Mesenchymal stem cell (in vitro differentiated cells and primary cell): ENCODE measurements at regions not wholly inside any gene's neighbourhood (a gene's known extent, or its start where the extent isn't known, plus 50 kb on each side); places are given as distances from the start of the nearest gene placed in this dataset.

Source experiments
- DNase-seq: peaks from one replicate; pipeline ENCODE4 v3.0.0-alpha.2; 2013
- H2AFZ ChIP-seq: one replicate; pipeline ENCODE4 v1.6.1; 2013; ENCODE audit warnings: low read depth, mild to moderate bottlenecking, control low read depth, inconsistent platforms, low read length, moderate library complexity
- H2AK5ac ChIP-seq: 2 replicates; pipeline ENCODE4 v1.6.1; 2013; ENCODE audit warnings: low read length, moderate library complexity, mild to moderate bottlenecking, inconsistent platforms; ENCODE audit not compliant: severe bottlenecking
- H2BK120ac ChIP-seq: one replicate; pipeline ENCODE4 v1.6.1; 2013; ENCODE audit warnings: low read depth, mild to moderate bottlenecking, inconsistent platforms, low read length, moderate library complexity
- H2BK12ac ChIP-seq, 2 experiments: one replicate each; pipeline ENCODE4 v1.6.1; 2013; ENCODE audit warnings: inconsistent platforms in 2 of 2, low read length in 2 of 2, mild to moderate bottlenecking in 2 of 2, moderate library complexity in 2 of 2, control low read depth in 1 of 2
- H2BK15ac ChIP-seq: one replicate; pipeline ENCODE4 v1.6.1; 2013; ENCODE audit warnings: mild to moderate bottlenecking, low read depth, inconsistent platforms; ENCODE audit not compliant: poor library complexity, severe bottlenecking
- H2BK5ac ChIP-seq: 2 replicates; pipeline ENCODE4 v1.6.1; 2013; ENCODE audit warnings: low read depth, mild to moderate bottlenecking, low read length, control low read depth, inconsistent platforms; ENCODE audit not compliant: poor library complexity, severe bottlenecking
- H3K14ac ChIP-seq, 2 experiments: one replicate each; pipeline ENCODE4 v1.6.1; 2013; ENCODE audit warnings: inconsistent platforms in 2 of 2, low read length in 2 of 2, control low read depth in 1 of 2, mild to moderate bottlenecking in 1 of 2, moderate library complexity in 1 of 2
- H3K18ac ChIP-seq, 2 experiments: one replicate each; pipeline ENCODE4 v1.6.1; 2013; ENCODE audit warnings: inconsistent platforms in 2 of 2, low read length in 2 of 2, control low read depth in 1 of 2, low read depth in 1 of 2, mild to moderate bottlenecking in 1 of 2
- H3K23ac ChIP-seq, 2 experiments: one replicate each; pipeline ENCODE4 v1.6.1; 2013; ENCODE audit warnings: inconsistent platforms in 2 of 2, low read length in 2 of 2, mild to moderate bottlenecking in 2 of 2, moderate library complexity in 2 of 2, control low read depth in 1 of 2
- H3K27ac ChIP-seq: 2 replicates; pipeline ENCODE4 v1.5.1; 2013; ENCODE audit warnings: mild to moderate bottlenecking, moderate library complexity, low read length, control low read depth, inconsistent platforms; ENCODE audit not compliant: poor library complexity, severe bottlenecking
- H3K27me3 ChIP-seq, 2 experiments: 2 replicates each; pipeline versions ENCODE4 v1.6.1 to v1.7.0; 2013; ENCODE audit warnings: low read length in 2 of 2, mild to moderate bottlenecking in 2 of 2, moderate library complexity in 2 of 2, control low read depth in 1 of 2, inconsistent platforms in 1 of 2; ENCODE audit not compliant: control insufficient read depth in 1 of 2, insufficient read depth in 1 of 2
- H3K36me3 ChIP-seq, 2 experiments: 2 replicates each; pipeline versions ENCODE4 v1.6.1 to v1.7.0; 2013; ENCODE audit warnings: low read length in 2 of 2, control low read depth in 1 of 2, inconsistent platforms in 1 of 2, low read depth in 1 of 2, mild to moderate bottlenecking in 1 of 2; ENCODE audit not compliant: insufficient read depth in 2 of 2, control insufficient read depth in 1 of 2
- H3K4ac ChIP-seq, 2 experiments: one replicate each; pipeline ENCODE4 v1.6.1; 2013; ENCODE audit warnings: inconsistent platforms in 2 of 2, low read length in 2 of 2, mild to moderate bottlenecking in 2 of 2, moderate library complexity in 2 of 2, control low read depth in 1 of 2, low read depth in 1 of 2
- H3K4me1 ChIP-seq: 2 replicates; pipeline ENCODE4 v1.6.1; 2013; ENCODE audit warnings: low read depth, low read length, control low read depth; ENCODE audit not compliant: control insufficient read depth, insufficient read depth
- H3K4me2 ChIP-seq: 2 replicates; pipeline ENCODE4 v1.6.1; 2013; ENCODE audit warnings: low read length, mild to moderate bottlenecking, inconsistent platforms; ENCODE audit not compliant: poor library complexity, severe bottlenecking
- H3K4me3 ChIP-seq, 2 experiments: 2 replicates each; pipeline versions ENCODE4 v1.5.1 to v1.7.0; 2013; ENCODE audit warnings: low read length in 2 of 2, mild to moderate bottlenecking in 2 of 2, control low read depth in 1 of 2, low read depth in 1 of 2; ENCODE audit not compliant: insufficient read depth in 1 of 2
- H3K79me1 ChIP-seq: replicated peaks from 2 replicates; pipeline ENCODE4 v1.6.1; 2013; ENCODE audit warnings: mild to moderate bottlenecking, control low read depth, low read length, inconsistent platforms; ENCODE audit not compliant: poor library complexity, severe bottlenecking
- H3K9ac ChIP-seq: 2 replicates; pipeline ENCODE4 v1.7.0; 2013; ENCODE audit warnings: mild to moderate bottlenecking, low read length, moderate library complexity
- H3K9me3 ChIP-seq: 2 replicates; pipeline ENCODE4 v1.7.0; 2013; ENCODE audit warnings: mild to moderate bottlenecking, low read length; ENCODE audit not compliant: control insufficient read depth
- H4K8ac ChIP-seq: one replicate; pipeline ENCODE4 v1.6.1; 2013; ENCODE audit warnings: inconsistent platforms, mild to moderate bottlenecking, low read length, moderate library complexity
- H4K91ac ChIP-seq: one replicate; pipeline ENCODE4 v1.6.1; 2013; ENCODE audit warnings: mild to moderate bottlenecking, low read length, inconsistent platforms
- WGBS: methylation state at CpG from one replicate; pipeline ENCODE4 v1.1.7; 2013; ENCODE audit warnings: mixed read lengths; 5-methylcytosine and 5-hydroxymethylcytosine counted together

GRCh38 chr16:65510241-65510640 lies 388.4 kb upstream of the CDH11 start:
- no peak overlapping the region for H3K23ac ChIP-seq
- no peak overlapping the region for H3K14ac ChIP-seq
- no peak overlapping the region for H4K8ac ChIP-seq
- H3K4me2 ChIP-seq = no peak overlapping the region
- H3K36me3 ChIP-seq = no peaks in the 10 kb centered on the region
- peak overlapping the region in 1 of 2 experiments; percentile 23 for H3K18ac ChIP-seq
- H3K27me3 ChIP-seq = no peaks in the 10 kb centered on the region
- no peak overlapping the region for H2BK15ac ChIP-seq
- no peak overlapping the region for H2BK5ac ChIP-seq
- no peaks in the 10 kb centered on the region for H3K79me1 ChIP-seq
- H3K9ac ChIP-seq = no peak overlapping the region
- no peaks in the 10 kb centered on the region for H3K9me3 ChIP-seq
- no peak overlapping the region for H2AFZ ChIP-seq
- H2AK5ac ChIP-seq = no peak overlapping the region
- no peak overlapping the region for H3K4me3 ChIP-seq
- H3K4me1 ChIP-seq = no peaks in the 10 kb centered on the region
- no peak for DNase-seq
- no peak overlapping the region for H2BK120ac ChIP-seq
- peak overlapping the region in 1 of 2 experiments; percentile 83 for H2BK12ac ChIP-seq
- H4K91ac ChIP-seq = no peak overlapping the region
- H3K4ac ChIP-seq = no peak overlapping the region
- WGBS = 88% methylated on average over 2 of the region's 3 CpGs
- no peak overlapping the region for H3K27ac ChIP-seq

GRCh38 chr16:65509172-65509571 lies 387.3 kb upstream of the CDH11 start:
- Histone ChIP-seq H3K9me3 (no peaks in the 10 kb centered on the region), H3K9ac (no peak overlapping the region), H4K91ac (no peak overlapping the region), H3K27me3 (no peaks in the 10 kb centered on the region), H3K4me3 (no peak overlapping the region), H3K27ac (no peak overlapping the region), H3K4me2 (no peak overlapping the region), H2BK15ac (peak overlapping the region; percentile 12), H2AK5ac (no peak overlapping the region), H3K4ac (no peak overlapping the region), H3K36me3 (no peaks in the 10 kb centered on the region), H3K14ac (no peak overlapping the region), H4K8ac (no peak overlapping the region), H2BK120ac (no peak overlapping the region), H3K23ac (no peak overlapping the region), H2BK12ac (no peak overlapping the region), H3K79me1 (no peaks in the 10 kb centered on the region), H2AFZ (no peak overlapping the region), H2BK5ac (no peak overlapping the region), H3K18ac (peak overlapping the region in 1 of 2 experiments; percentile 21), H3K4me1 (no peaks in the 10 kb centered on the region)
- DNase-seq = no peak
- WGBS = 85% methylated on average over 4 of the region's 4 CpGs

GRCh38 chr16:65500919-65501318 lies 379.1 kb upstream of the CDH11 start:
- Histone ChIP-seq H2BK15ac (no peak overlapping the region), H3K27me3 (no peaks in the 10 kb centered on the region), H3K23ac (no peak overlapping the region), H3K18ac (no peak overlapping the region), H3K9ac (no peak overlapping the region), H4K91ac (no peak overlapping the region), H2BK120ac (no peak overlapping the region), H3K4ac (no peak overlapping the region), H3K4me3 (no peak overlapping the region), H3K36me3 (no peaks in the 10 kb centered on the region), H2BK5ac (no peak overlapping the region), H3K4me1 (no peaks in the 10 kb centered on the region), H3K4me2 (no peak overlapping the region), H4K8ac (no peak overlapping the region), H3K27ac (no peak overlapping the region), H3K79me1 (no peaks in the 10 kb centered on the region), H3K9me3 (no peaks in the 10 kb centered on the region), H2AFZ (no peak overlapping the region), H2AK5ac (no peak overlapping the region), H3K14ac (no peak overlapping the region), H2BK12ac (no peak overlapping the region)
- no CpG with 5 or more reads among the region's 1 CpG for WGBS
- no peak for DNase-seq

- no peak for DNase-seq
- no peak overlapping the region for H3K9ac ChIP-seq
- H2BK120ac ChIP-seq = no peak overlapping the region
- no peak overlapping the region for H3K18ac ChIP-seq
- no peaks in the 10 kb centered on the region for H3K79me1 ChIP-seq
- H3K4me3 ChIP-seq = no peak overlapping the region
- H2BK12ac ChIP-seq = no peak overlapping the region
- H2BK15ac ChIP-seq = no peak overlapping the region
- no peaks in the 10 kb centered on the region for H3K36me3 ChIP-seq
- no peaks in the 10 kb centered on the region for H3K9me3 ChIP-seq
- H3K23ac ChIP-seq = no peak overlapping the region
- H3K27me3 ChIP-seq = no peaks in the 10 kb centered on the region
- no peak overlapping the region for H4K8ac ChIP-seq
- H3K4ac ChIP-seq = no peak overlapping the region
- H3K4me1 ChIP-seq = no peaks in the 10 kb centered on the region
- H3K4me2 ChIP-seq = no peak overlapping the region
- WGBS = 35% methylated on average over 2 of the region's 2 CpGs
- H2BK5ac ChIP-seq = no peak overlapping the region
- no peak overlapping the region for H2AK5ac ChIP-seq
- no peak overlapping the region for H3K14ac ChIP-seq
- H2AFZ ChIP-seq = no peak overlapping the region
- H3K27ac ChIP-seq = no peak overlapping the region
- no peak overlapping the region for H4K91ac ChIP-seq
Measured at GRCh38 chr16:65500007-65500406, 378.1 kb upstream of the CDH11 start.
